Thyroid gland (tissue), 4 donors: ENCODE measurements at regions not wholly inside any gene's neighbourhood (a gene's known extent, or its start where the extent isn't known, plus 50 kb on each side); places are given as distances from the start of the nearest gene placed in this dataset.

ENCODE experiments used
- POLR2A ChIP-seq, 2 donors: fragments of 450-650 bp; IDR thresholded peaks; one replicate each; pipeline ENCODE4 v1.6.1; 2017; ENCODE audit warnings: antibody characterized with exemption in 2 of 2, mild to moderate bottlenecking in 2 of 2, moderate library complexity in 1 of 2
- TF ChIP-seq, protein P1 (sequence below), 6 experiments: fragments of 200-600 bp in 3 of 6; fragments of 450-650 bp in 3 of 6; sonication (generic) in 3 of 6; IDR thresholded peaks; one replicate each; pipeline ENCODE4 v1.5.1; 2016 to 2019; ENCODE audit warnings: antibody characterized with exemption in 6 of 6, mild to moderate bottlenecking in 2 of 6, inconsistent platforms in 1 of 6, moderate library complexity in 1 of 6

DNA sequence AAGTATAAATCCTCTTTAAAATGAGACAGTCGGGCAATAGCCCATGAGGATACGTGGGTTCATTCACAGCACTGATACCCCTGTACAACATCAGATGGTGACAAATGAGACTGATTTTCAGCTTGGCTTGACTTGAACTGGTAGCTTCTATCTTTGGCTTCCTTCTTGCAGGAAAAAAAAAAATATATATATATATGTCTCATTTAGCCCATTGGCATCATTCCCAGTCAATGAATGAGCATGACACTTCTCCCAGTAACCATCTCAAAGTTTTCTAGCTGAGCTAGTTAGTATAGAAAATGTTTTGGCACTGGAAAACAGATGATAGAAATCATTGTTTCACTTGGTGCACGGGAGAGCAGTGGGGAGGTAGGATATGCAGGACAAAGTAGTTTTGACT is 222.5 kb upstream of the TAS2R1 start:
- TF ChIP-seq, protein P1, sequence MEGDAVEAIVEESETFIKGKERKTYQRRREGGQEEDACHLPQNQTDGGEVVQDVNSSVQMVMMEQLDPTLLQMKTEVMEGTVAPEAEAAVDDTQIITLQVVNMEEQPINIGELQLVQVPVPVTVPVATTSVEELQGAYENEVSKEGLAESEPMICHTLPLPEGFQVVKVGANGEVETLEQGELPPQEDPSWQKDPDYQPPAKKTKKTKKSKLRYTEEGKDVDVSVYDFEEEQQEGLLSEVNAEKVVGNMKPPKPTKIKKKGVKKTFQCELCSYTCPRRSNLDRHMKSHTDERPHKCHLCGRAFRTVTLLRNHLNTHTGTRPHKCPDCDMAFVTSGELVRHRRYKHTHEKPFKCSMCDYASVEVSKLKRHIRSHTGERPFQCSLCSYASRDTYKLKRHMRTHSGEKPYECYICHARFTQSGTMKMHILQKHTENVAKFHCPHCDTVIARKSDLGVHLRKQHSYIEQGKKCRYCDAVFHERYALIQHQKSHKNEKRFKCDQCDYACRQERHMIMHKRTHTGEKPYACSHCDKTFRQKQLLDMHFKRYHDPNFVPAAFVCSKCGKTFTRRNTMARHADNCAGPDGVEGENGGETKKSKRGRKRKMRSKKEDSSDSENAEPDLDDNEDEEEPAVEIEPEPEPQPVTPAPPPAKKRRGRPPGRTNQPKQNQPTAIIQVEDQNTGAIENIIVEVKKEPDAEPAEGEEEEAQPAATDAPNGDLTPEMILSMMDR (IDR thresholded peaks at IDR 0.05), result no peak
- TF ChIP-seq POLR2A (IDR thresholded peaks at IDR 0.05), result no peak
